ENCODE measurements at regions not wholly inside any gene's neighbourhood (a gene's known extent, or its start where the extent isn't known, plus 50 kb on each side); places are given as distances from the start of the nearest gene placed in this dataset.

DNA sequence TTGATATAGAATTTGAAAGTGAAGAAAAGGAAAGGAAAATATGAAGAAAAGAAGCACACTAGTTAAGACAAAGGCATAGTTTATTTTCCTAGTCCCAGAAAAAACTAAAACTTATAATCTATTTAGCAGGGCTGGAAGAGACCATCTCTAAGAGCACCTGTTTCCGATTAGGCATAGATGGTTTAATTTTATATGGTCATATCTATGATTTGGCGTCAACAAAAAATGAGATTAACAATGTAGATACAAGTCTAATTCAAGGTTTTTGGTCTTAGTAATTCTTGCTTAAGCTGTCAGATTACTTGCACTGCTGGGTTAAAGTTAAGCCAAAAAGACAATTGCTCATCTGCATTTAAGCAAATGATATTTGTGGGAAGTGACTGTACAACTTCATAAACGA is 502.5 kb upstream of the FSHR start:
- H3K18ac ChIP-seq (ENCODE audit: insufficient read length, low read depth, low read length) = no peak overlapping the region
- WGBS (ENCODE audit: extremely low coverage, insufficient read length, low lambda C conversion rate) = no CpG with 5 or more reads among the region's 3 CpGs
- TF ChIP-seq, protein P1, sequence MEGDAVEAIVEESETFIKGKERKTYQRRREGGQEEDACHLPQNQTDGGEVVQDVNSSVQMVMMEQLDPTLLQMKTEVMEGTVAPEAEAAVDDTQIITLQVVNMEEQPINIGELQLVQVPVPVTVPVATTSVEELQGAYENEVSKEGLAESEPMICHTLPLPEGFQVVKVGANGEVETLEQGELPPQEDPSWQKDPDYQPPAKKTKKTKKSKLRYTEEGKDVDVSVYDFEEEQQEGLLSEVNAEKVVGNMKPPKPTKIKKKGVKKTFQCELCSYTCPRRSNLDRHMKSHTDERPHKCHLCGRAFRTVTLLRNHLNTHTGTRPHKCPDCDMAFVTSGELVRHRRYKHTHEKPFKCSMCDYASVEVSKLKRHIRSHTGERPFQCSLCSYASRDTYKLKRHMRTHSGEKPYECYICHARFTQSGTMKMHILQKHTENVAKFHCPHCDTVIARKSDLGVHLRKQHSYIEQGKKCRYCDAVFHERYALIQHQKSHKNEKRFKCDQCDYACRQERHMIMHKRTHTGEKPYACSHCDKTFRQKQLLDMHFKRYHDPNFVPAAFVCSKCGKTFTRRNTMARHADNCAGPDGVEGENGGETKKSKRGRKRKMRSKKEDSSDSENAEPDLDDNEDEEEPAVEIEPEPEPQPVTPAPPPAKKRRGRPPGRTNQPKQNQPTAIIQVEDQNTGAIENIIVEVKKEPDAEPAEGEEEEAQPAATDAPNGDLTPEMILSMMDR (conservative IDR thresholded peaks at IDR 0.05) = no peak

More for the DNA sequence above, 502.5 kb upstream of the FSHR start:
- Histone ChIP-seq H3K79me2 (ENCODE audit: insufficient read depth, low read length) (no peaks in the 10 kb centered on the region), H3T11ph (ENCODE audit: low read length) (no peak overlapping the region), H2BK20ac (ENCODE audit: low read depth, low read length, poor library complexity, severe bottlenecking) (no peak overlapping the region), H2BK120ac (ENCODE audit: low read depth, low read length, poor library complexity, severe bottlenecking) (no peak overlapping the region), H2BK12ac (ENCODE audit: insufficient read length, low read depth, low read length) (no peak overlapping the region), H3K9me3 (ENCODE audit: control insufficient read depth, low read depth, low read length) (no peaks in the 10 kb centered on the region), H3K23ac (ENCODE audit: insufficient read length, low read depth, low read length) (no peak overlapping the region), H3K4me1 (ENCODE audit: insufficient read depth, low read length) (no peaks in the 10 kb centered on the region), H3K56ac (ENCODE audit: insufficient read length, low read depth, low read length) (no peak overlapping the region), H3K9ac (ENCODE audit: extremely low read depth, insufficient read length, low read length) (no peak overlapping the region), H3K79me1 (ENCODE audit: insufficient read depth, low read depth, low read length, poor library complexity, severe bottlenecking) (no peaks in the 10 kb centered on the region), H3K4ac (ENCODE audit: low read depth, low read length) (no peak overlapping the region), H3K14ac (ENCODE audit: insufficient read depth, low read length) (no peak overlapping the region), H4K8ac (replicated peaks; ENCODE audit: insufficient read length, low read depth, low read length) (no peak overlapping the region), H3K27ac (ENCODE audit: insufficient read length, low read depth, low read length) (no peak overlapping the region), H2AK5ac (ENCODE audit: insufficient read length, low read length) (no peak overlapping the region), H3K4me2 (ENCODE audit: insufficient read depth, insufficient read length, low read length) (no peak overlapping the region), H4K5ac (ENCODE audit: insufficient read length, low read depth, low read length) (no peak overlapping the region), H2BK15ac (ENCODE audit: low read depth, low read length) (no peak overlapping the region), H3K23me2 (ENCODE audit: insufficient read length, low read depth, low read length, poor library complexity, severe bottlenecking) (no peaks in the 10 kb centered on the region), H2AFZ (ENCODE audit: low read length) (no peak overlapping the region), H4K20me1 (ENCODE audit: control insufficient read depth, insufficient read depth, insufficient read length) (no peaks in the 10 kb centered on the region), H2BK5ac (ENCODE audit: insufficient read length, low read length) (no peak overlapping the region), H4K91ac (ENCODE audit: insufficient read length, low read depth, low read length) (no peak overlapping the region), H3K27me3 (ENCODE audit: insufficient read depth, low read length) (no peaks in the 10 kb centered on the region)
- Mint-ChIP-seq H3K36me3 (ENCODE audit: insufficient read depth in 1 of 3, low read depth in 3 of 3) (no peaks in the 10 kb centered on the region), H3K4me1 (no peaks in the 10 kb centered on the region), H3K27ac (no peak overlapping the region), H3K4me3 (no peak overlapping the region), H3K27me3 (ENCODE audit: low read depth) (no peaks in the 10 kb centered on the region), H3K9me3 (no peaks in the 10 kb centered on the region)
- DNase-seq = no peak
